T-cell (primary cell): ENCODE measurements at regions not wholly inside any gene's neighbourhood (a gene's known extent, or its start where the extent isn't known, plus 50 kb on each side); places are given as distances from the start of the nearest gene placed in this dataset.

Experiments used
- ATAC-seq, 4 experiments: fragments of 200-7000 bp in 3 of 4; fragments of 150-1000 bp in 1 of 4; cut with Tn5 transposase; replicated peaks in 1 of 4; 1 replicate in 3 of 4; 2 replicates in 1 of 4; pipeline ENCODE4 v1.10.0; 2021; ENCODE audit warnings: moderate library complexity in 3 of 4, mild to moderate bottlenecking in 2 of 4, moderate number of reproducible peaks in 1 of 4
- CTCF ChIA-PET, 2 donors: fragments of 300-600 bp; sonication (Branson Sonifier 250); formaldehyde crosslinking; loops; one replicate each; lab custom pipeline; 2022; ENCODE audit warnings: antibody characterized with exemption in 2 of 2; lab: Charles Lee
- POLR2A ChIA-PET, 2 donors: fragments of 300-600 bp; sonication (Branson Sonifier 250); formaldehyde crosslinking; loops; one replicate each; lab custom pipeline; 2022; ENCODE audit warnings: antibody characterized with exemption in 2 of 2; lab: Charles Lee
- DNase-seq, 35 experiments: peaks; one replicate each; pipeline versions ENCODE4 v3.0.0 to v3.0.0-alpha.2; 2013 to 2023
- H3K27ac ChIP-seq: one replicate; pipeline ENCODE4 v1.5.1; 2013; ENCODE audit warnings: low read length
- H3K27me3 ChIP-seq, 2 experiments: replicated peaks in 1 of 2; 1 replicate in 1 of 2; 2 replicates in 1 of 2; pipeline versions ENCODE4 v1.6.1 to v1.7.0; 2013; ENCODE audit warnings: low read length in 1 of 2, mixed read lengths in 1 of 2; ENCODE audit not compliant: control insufficient read depth in 2 of 2, insufficient read depth in 2 of 2; ENCODE audit errors: extremely low read depth in 1 of 2
- H3K36me3 ChIP-seq, 2 donors: 1 replicate in 1 of 2; 2 replicates in 1 of 2; pipeline versions ENCODE4 v1.6.1 to v1.7.0; 2013; ENCODE audit warnings: low read length in 1 of 2; ENCODE audit not compliant: control insufficient read depth in 2 of 2, insufficient read depth in 1 of 2; ENCODE audit errors: extremely low read depth in 1 of 2
- H3K4me1 ChIP-seq, 2 experiments: 1 replicate in 1 of 2; 2 replicates in 1 of 2; pipeline versions ENCODE4 v1.6.1 to v1.7.0; 2013; ENCODE audit warnings: low read length in 2 of 2, mixed read lengths in 1 of 2; ENCODE audit not compliant: insufficient read depth in 2 of 2, control insufficient read depth in 1 of 2; ENCODE audit errors: extremely low read depth in 1 of 2
- H3K4me3 ChIP-seq, 2 donors: 1 replicate in 1 of 2; 2 replicates in 1 of 2; pipeline versions ENCODE4 v1.5.1 to v1.7.0; 2013; ENCODE audit warnings: mild to moderate bottlenecking in 2 of 2, low read length in 1 of 2, moderate library complexity in 1 of 2; ENCODE audit not compliant: control insufficient read depth in 1 of 2; ENCODE audit errors: extremely low read depth in 1 of 2
- H3K9me3 ChIP-seq: 2 replicates; pipeline ENCODE4 v1.7.0; 2013
- H3K27ac Mint-ChIP-seq, 2 donors: one replicate each; pipeline ENCODE4 v1.8.0; 2020 to 2021; ENCODE audit warnings: mild to moderate bottlenecking in 2 of 2, mixed read lengths in 2 of 2
- H3K27me3 Mint-ChIP-seq, 2 donors: one replicate each; pipeline ENCODE4 v1.8.0; 2021 to 2022; ENCODE audit warnings: mixed read lengths in 2 of 2
- H3K36me3 Mint-ChIP-seq: one replicate; pipeline ENCODE4 v1.8.0; 2021; ENCODE audit warnings: mixed read lengths
- H3K4me1 Mint-ChIP-seq, 3 donors: one replicate each; pipeline ENCODE4 v1.8.0; 2020 to 2022; ENCODE audit warnings: mixed read lengths in 3 of 3, mild to moderate bottlenecking in 1 of 3
- H3K4me3 Mint-ChIP-seq, 3 donors: one replicate each; pipeline ENCODE4 v1.8.0; 2020 to 2022; ENCODE audit warnings: mild to moderate bottlenecking in 3 of 3, mixed read lengths in 3 of 3, moderate library complexity in 3 of 3
- H3K9me3 Mint-ChIP-seq, 3 donors: one replicate each; pipeline ENCODE4 v1.8.0; 2020 to 2022; ENCODE audit warnings: mixed read lengths in 3 of 3
- WGBS: methylation state at CpG from one replicate; pipeline ENCODE4 v1.1.5; 2013; ENCODE audit warnings: missing lambda C conversion rate; ENCODE audit not compliant: insufficient coverage; 5-methylcytosine and 5-hydroxymethylcytosine counted together

DNA sequence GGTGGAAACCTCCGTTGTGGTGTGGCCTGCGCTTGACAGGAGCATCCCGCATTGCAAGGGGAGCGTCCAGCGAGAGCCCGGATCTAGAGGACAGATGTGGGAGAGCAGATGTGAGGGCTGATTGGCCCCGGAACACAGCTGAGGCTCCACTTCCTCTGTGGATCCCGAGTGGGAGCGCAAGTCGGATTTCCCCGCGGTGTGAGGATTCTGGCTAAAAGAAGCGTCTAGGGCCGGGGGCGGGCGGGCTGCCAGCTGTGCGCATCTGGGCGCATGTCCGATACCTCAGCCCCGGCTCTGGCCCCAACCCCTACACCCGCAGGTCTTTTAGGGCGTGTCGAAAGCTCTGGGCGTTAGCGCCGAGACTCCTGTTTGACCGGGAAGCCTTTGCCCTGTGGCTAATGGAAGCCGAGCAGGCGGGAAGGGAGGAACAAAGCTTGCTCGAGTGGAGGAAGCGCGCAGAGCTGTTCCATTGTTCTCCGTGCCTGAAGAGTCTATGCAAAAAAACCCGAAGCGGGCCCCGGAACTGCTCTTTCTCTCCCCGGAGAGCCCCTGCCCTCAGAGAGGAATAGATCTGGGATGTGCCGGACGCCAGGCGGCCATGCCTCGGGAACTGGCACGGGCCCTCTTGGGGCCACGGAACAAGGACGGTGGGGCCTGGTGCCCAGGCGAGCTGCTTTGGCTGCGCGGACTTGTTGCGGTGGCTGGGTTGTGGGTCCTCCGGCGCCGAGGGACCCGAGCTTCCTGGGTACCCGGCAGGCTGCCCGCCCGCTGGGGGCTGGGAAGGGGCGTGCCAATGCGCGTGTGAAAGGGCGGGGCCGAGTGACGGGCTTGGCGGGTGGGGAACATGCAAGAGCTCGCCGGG, 111.1 kb downstream of the NAV1 start:
- Histone ChIP-seq H3K27me3 (peaks cover 0 to 46% of the 10 kb centered on the region in 2 experiments), H3K36me3 (no peaks in the 10 kb centered on the region), H3K4me1 (peaks cover 0 to 11% of the 10 kb centered on the region in 2 experiments), H3K4me3 (peak overlapping the region in 1 of 2 donors; percentile 25), H3K9me3 (no peaks in the 10 kb centered on the region), H3K27ac (no peak overlapping the region)
- no peak for DNase-seq
- POLR2A ChIA-PET, result no interaction called here
- Mint-ChIP-seq H3K4me1 (peaks cover 0 to 7% (median 5%) of the 10 kb centered on the region in 3 donors), H3K4me3 (peak overlapping the region in 1 of 3 donors; percentile 36), H3K27me3 (peaks cover 36 to 47% of the 10 kb centered on the region in 2 donors), H3K27ac (no peak overlapping the region), H3K36me3 (no peaks in the 10 kb centered on the region), H3K9me3 (no peaks in the 10 kb centered on the region)
- CTCF ChIA-PET, result no interaction called here
- no peak for ATAC-seq
- 47% methylated on average over 61 of the region's 64 CpGs for WGBS

GRCh38 chr1:201650623-201650933, 111.7 kb downstream of the NAV1 start:
- Mint-ChIP-seq H3K4me3 (no peak overlapping the region), H3K27ac (peak overlapping the region in 1 of 2 donors; percentile 63), H3K27me3 (peaks cover 36 to 47% of the 10 kb centered on the region in 2 donors), H3K9me3 (no peaks in the 10 kb centered on the region), H3K36me3 (no peaks in the 10 kb centered on the region), H3K4me1 (peaks cover 0 to 7% (median 5%) of the 10 kb centered on the region in 3 donors)
- POLR2A ChIA-PET, result no interaction called here
- H3K4me3 ChIP-seq, result no peak overlapping the region
- H3K27me3 ChIP-seq, result peaks cover 0 to 50% of the 10 kb centered on the region in 2 experiments
- ATAC-seq, result no peak
- peaks cover 0 to 11% of the 10 kb centered on the region in 2 experiments for H3K4me1 ChIP-seq
- 68% methylated on average over 4 of the region's 11 CpGs for WGBS
- H3K27ac ChIP-seq, result no peak overlapping the region
- CTCF ChIA-PET, result no interaction called here
- DNase-seq, result no peak
- H3K36me3 ChIP-seq, result no peaks in the 10 kb centered on the region
- no peaks in the 10 kb centered on the region for H3K9me3 ChIP-seq

DNA sequence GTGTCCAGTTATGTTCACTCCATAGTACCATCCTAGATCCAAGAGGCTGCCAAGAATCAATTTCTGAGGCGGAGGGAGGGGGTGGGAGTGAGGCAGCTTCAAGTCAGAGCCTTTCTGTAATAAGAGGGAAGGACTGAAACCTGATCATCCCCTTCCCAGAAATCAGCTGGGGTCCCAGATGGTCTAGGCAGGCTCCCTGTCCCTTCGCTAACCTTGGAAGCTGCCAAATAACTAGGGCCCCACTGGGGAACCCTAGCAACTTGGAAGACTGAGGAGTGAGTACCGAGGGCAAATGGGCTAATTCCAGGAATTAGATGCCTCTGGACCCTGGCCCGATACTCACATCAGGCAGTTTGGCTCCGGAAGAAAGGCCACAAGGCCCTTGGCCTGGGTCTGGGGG, 113.3 kb downstream of the NAV1 start:
- POLR2A ChIA-PET, result no interaction called here
- peaks cover 0 to 46% of the 10 kb centered on the region in 2 experiments for H3K27me3 ChIP-seq
- peaks cover 27 to 36% of the 10 kb centered on the region in 2 donors for H3K27me3 Mint-ChIP-seq
- peaks cover 0 to 11% of the 10 kb centered on the region in 2 experiments for H3K4me1 ChIP-seq
- H3K4me3 Mint-ChIP-seq, result no peak overlapping the region
- H3K9me3 ChIP-seq, result no peaks in the 10 kb centered on the region
- DNase-seq (no peak), ATAC-seq (no peak)
- H3K36me3 Mint-ChIP-seq, result no peaks in the 10 kb centered on the region
- H3K4me1 Mint-ChIP-seq, result peaks cover 0 to 7% (median 5%) of the 10 kb centered on the region in 3 donors
- H3K9me3 Mint-ChIP-seq, result no peaks in the 10 kb centered on the region
- 89% methylated on average over 2 of the region's 5 CpGs for WGBS
- no peak overlapping the region for H3K4me3 ChIP-seq
- H3K36me3 ChIP-seq, result no peaks in the 10 kb centered on the region
- H3K27ac ChIP-seq, result no peak overlapping the region
- CTCF ChIA-PET, result no interaction called here
- no peak overlapping the region for H3K27ac Mint-ChIP-seq

DNA sequence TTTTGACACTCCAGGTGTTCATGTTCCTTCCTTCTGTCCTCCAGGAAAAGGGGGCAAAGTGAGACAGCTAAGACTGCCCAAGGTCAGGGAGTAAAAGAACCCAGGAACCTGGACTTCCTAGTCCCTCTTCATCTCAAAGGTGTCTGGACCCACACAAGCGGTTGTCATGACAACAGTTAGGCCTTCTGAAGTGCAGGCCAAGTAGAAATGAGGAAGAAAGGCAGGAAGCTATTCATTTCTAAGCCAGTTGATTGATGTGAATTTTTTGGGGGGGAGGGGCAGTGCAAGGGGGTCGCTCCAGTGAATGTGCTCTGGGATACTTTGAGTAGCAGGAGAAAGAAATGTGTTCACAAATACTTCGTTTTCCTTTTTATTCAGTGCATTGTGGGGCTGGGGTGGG, 114.3 kb downstream of the NAV1 start:
- no peak for ATAC-seq
- DNase-seq, result no peak
- no peaks in the 10 kb centered on the region for H3K9me3 Mint-ChIP-seq
- H3K4me1 Mint-ChIP-seq, result peaks cover 0 to 4% (median 0%) of the 10 kb centered on the region in 3 donors
- Histone ChIP-seq H3K4me3 (no peak overlapping the region), H3K36me3 (no peaks in the 10 kb centered on the region), H3K27me3 (peaks cover 0 to 36% of the 10 kb centered on the region in 2 experiments), H3K27ac (no peak overlapping the region), H3K4me1 (peaks cover 0 to 11% of the 10 kb centered on the region in 2 experiments), H3K9me3 (no peaks in the 10 kb centered on the region)
- 0% methylated on average over 1 of the region's 3 CpGs for WGBS
- no peak overlapping the region for H3K4me3 Mint-ChIP-seq
- H3K27me3 Mint-ChIP-seq, result peaks cover 16 to 28% of the 10 kb centered on the region in 2 donors
- H3K36me3 Mint-ChIP-seq, result no peaks in the 10 kb centered on the region
- ChIA-PET CTCF (no interaction called here), POLR2A (no interaction called here)
- no peak overlapping the region for H3K27ac Mint-ChIP-seq

GRCh38 chr1:201653883-201654282, 115.0 kb downstream of the NAV1 start:
- Histone ChIP-seq H3K36me3 (no peaks in the 10 kb centered on the region), H3K4me1 (peaks cover 0 to 10% of the 10 kb centered on the region in 2 experiments), H3K9me3 (no peaks in the 10 kb centered on the region), H3K27ac (no peak overlapping the region), H3K27me3 (peaks cover 0 to 36% of the 10 kb centered on the region in 2 experiments), H3K4me3 (no peak overlapping the region)
- CTCF ChIA-PET, result no interaction called here
- Mint-ChIP-seq H3K4me1 (peaks cover 0 to 4% (median 0%) of the 10 kb centered on the region in 3 donors), H3K4me3 (no peak overlapping the region), H3K27ac (no peak overlapping the region), H3K27me3 (peaks cover 15 to 28% of the 10 kb centered on the region in 2 donors), H3K36me3 (no peaks in the 10 kb centered on the region), H3K9me3 (no peaks in the 10 kb centered on the region)
- DNase-seq, result no peak
- POLR2A ChIA-PET, result no interaction called here
- ATAC-seq, result no peak
- WGBS, result no CpG with 5 or more reads among the region's 2 CpGs

- Mint-ChIP-seq H3K36me3 (no peaks in the 10 kb centered on the region), H3K9me3 (no peaks in the 10 kb centered on the region), H3K4me3 (no peak overlapping the region), H3K27me3 (peaks cover 9 to 18% of the 10 kb centered on the region in 2 donors), H3K4me1 (no peaks in the 10 kb centered on the region), H3K27ac (no peak overlapping the region)
- no peak overlapping the region for H3K4me3 ChIP-seq
- no peak for ATAC-seq
- 80% methylated on average over 1 of the region's 6 CpGs for WGBS
- POLR2A ChIA-PET, result no interaction called here
- no peaks in the 10 kb centered on the region for H3K36me3 ChIP-seq
- DNase-seq, result no peak
- H3K4me1 ChIP-seq, result peaks cover 0 to 2% of the 10 kb centered on the region in 2 experiments
- no peaks in the 10 kb centered on the region for H3K9me3 ChIP-seq
- H3K27ac ChIP-seq, result no peak overlapping the region
- CTCF ChIA-PET, result no interaction called here
- H3K27me3 ChIP-seq, result peaks cover 0 to 24% of the 10 kb centered on the region in 2 experiments
These were observed 116.3 kb downstream of the NAV1 start for GRCh38 chr1:201655243-201655642.
